ENCODE measurements at regions not wholly inside any gene's neighbourhood (a gene's known extent, or its start where the extent isn't known, plus 50 kb on each side); places are given as distances from the start of the nearest gene placed in this dataset.
"Not testable (repeated sequence)": the region's sequence is repeated elsewhere in the genome, so short reads cannot be mapped to it uniquely, and the experiment has no call there.

DNA sequence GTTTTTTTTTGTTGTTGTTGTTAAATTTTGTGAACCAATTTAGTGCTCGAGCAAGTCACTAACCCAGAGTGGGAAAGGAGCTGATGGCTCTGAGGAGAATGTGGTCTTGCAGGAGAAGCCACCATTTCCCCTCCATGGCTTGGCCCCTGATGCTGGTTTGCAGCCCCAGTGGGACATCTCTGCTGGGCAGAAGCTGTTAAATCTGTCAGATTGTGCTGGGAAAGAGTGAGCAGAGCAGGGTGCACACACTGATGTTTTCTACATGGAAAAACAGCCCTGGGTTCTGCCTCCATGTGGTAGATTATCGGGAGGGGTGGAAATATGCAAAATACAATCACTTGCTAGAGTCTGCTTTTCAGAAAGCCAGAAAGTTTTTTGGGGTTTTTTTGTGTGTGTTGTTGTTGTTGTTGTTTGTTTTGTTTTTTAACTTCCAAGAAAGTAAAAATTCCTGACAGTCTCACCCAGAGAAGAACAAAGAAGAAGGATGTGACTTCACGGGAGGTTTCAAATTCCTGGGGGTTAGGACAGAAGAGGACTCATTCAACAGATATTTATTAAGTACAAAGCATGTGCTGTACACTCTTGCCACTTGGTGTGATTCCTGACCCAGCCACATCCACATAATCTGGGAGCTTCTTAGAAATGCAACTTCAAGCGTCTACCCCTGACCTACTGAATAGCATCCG, 133.7 kb downstream of the FOXB1 start:
- no peak for DNase-seq (ENCODE audit: low spot score)

DNA sequence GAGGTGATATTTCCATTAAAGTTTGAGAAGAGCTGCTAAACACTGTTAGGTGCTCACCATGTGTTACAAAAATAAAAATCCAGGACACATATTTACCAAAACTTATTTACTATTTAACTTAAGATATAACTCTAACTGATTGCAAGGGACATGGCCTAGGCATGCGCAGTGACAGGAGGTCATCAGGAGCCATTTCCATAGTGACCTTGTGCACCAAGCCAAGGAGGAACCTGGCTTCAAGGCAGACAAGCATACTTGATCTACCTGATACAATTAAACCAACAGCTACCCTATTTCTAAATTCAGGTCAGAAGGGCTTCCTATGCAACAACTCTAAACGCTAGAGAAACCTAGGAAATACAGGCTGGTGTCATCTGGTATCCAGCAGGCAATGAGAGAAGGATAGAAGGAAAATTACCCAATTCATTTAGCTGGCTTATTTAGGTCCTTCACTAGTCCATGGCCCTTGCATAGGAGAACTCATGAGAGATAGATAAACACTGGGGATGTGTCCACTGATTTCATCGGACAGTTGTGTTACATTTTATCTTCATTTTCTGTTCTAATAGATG, 134.4 kb downstream of the FOXB1 start:
- no peak for DNase-seq (ENCODE audit: low spot score)

DNA sequence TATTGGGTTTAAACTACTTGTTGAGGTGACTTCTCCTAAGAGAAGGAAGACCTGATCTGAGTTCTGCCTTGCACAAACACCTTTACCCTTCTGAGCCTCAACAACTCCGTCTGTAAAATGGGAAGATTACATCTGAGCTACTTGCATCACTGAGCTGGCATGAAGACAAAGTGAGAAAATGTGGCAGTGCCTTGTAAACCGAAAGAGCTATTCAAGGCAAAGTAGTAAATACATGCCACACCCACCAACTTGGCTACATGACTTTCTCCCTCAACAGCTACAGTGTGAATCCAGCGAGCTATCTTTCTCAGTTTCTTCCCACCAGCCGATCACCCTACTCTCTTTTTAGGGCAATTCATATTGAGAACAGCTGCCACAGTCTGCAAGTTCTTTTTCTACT, 148.3 kb downstream of the FOXB1 start:
- no peak for DNase-seq (ENCODE audit: low spot score)

DNA sequence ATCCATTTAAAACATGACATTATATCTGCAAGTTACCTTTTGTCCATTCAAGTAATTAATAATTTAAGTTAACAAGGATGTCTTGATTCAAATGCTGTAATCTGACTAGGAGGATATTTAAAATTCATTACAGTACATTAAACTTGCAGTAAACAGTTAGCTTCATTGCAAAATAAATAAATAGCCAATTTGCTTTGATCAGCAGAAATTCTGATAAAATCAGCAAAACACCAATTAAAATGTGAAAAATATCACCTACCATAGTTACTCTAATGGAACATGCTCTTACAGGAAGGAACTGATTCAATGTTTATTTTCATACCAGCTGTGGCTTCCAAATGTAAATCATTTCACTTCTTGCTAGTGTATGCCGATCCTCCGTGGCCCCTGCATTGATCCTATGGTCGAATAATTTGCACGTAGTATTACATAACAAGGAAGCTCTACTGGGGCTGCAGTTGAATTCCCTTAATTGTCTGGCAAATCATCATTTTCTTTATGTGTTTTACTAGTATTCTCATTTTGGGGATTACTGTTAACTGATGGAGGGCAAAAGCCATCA, 150.7 kb downstream of the FOXB1 start:
- DNase-seq (ENCODE audit: low spot score), result no peak

DNA sequence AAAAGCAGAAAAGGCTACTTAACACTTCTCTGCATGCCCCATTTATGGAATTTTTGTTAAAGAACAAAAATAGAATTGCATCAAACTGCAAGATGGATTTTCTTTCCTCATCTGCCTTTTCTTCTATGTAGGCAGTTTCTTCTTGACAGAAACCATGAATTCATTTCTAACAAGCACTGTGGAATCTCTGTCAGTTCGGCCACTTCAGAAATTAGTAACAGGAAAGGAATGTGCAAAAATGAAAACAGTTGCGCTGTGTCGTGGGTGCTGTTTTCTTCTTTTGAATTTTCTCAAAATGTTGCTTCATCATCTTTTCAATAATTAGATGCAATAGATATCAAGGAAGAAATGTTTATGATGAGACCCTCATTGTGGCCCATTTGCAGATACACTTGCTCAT, 151.6 kb downstream of the FOXB1 start:
- no peak for DNase-seq (ENCODE audit: low spot score)

DNA sequence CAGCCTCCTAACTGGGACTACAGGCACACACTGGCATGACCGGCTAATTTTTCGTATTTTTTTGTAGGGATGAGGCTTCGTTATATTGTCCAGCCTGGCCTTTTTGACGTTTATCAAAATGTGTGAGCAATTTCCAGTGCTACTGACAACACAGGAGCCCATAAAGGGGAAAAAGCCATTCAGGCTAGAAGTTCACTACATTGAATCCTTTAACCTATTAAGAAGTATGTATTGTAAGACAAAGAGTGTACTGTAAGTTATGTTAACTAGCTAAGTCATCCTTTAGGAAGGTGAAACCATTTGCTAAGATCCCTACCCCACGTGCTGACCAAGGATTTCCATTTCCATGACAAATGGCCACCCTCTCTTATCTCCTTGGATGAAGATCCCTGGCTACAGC, 156.8 kb downstream of the FOXB1 start:
- DNase-seq (ENCODE audit: low spot score), result no peak

DNA sequence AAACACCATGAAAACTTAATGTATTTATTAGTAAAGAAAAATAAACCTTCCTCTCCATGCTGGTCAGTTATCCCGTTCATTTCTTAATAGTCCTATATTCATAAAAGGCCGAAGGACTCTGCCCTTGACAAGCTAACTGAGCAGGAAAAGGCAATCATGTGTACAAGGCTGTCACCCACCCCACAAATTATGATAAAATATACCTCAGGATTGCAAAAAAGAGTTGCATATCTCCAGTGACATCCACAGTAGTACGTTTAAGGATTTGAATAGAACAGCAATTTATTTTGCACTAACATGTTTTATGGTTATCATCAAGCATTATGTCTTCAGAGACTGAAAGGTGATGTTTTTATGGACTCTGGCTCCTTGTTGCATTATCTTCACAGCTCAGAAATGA, 157.6 kb downstream of the FOXB1 start:
- DNase-seq (ENCODE audit: low spot score), result no peak

DNA sequence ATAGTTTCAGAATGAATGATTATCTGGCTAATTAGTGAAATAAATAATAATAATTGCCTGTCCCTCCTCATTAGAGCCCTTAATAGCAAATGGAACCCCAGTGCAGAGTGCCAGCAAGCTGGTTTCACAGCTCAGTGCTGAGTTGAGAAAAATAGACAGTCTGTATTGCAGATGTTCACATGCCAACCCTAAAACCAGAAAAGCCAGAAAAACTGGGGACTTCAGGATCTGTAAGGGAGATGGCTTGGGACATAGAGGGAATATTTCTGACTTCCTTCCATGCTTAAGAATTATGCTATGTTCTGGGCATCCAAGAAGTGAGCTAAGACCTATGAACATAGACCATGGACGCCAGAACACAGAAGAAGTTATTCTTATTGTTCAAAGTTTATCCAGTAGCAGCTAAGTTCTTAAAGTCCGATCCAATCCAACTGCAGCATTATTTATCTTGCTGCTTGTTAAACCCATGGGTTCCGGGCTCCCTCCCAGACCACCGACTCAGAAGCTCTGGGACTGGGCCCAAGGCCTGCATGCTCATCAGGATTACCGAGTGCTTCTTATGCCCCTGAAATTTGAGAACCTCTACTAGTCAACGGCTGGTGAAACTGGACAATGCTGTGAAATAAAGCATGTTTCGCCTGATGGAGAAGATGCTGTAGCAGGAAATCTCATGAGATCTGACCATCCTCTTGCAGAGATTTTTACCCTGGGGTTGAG, 158.3 kb downstream of the FOXB1 start:
- no peak for DNase-seq (ENCODE audit: low spot score)

DNA sequence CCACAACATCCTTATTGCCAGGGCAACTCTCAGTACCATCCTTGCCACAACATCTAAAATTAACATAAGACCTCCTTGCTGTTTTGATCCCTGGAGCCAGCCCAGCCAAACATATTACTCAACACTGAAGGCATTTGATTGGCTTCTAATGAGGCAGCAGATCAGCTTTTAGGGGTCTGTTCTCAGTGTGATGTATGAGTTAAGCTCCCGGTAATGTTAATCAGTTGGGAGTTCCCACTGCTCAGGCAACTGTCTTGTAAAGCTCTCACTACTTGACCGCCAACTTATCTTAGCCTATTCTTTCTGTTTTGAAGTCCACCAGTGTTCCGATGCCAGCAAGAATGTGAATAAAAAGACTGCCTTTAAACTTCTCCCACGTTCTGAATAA, 158.9 kb downstream of the FOXB1 start:
- DNase-seq (ENCODE audit: low spot score), result no peak

DNA sequence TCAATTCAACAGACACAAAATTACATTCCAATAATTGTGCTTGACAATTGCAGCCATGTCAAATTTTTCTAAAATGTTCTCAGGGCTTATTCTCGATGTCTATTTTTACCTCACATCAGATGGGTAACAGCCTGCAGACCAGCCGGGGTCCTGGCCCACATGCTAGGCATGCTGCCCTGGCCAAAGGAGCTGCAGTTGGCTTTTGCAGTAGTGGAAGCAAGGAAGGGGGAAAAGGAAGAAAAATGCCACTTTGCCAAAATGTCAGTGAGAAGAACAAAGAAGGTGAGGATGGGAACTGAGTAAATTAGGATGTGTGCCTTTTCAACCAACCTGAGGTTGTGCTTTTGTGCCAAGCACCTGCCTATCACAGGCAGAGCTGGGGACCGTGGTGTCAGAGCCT, 161.0 kb downstream of the FOXB1 start:
- no peak for DNase-seq (ENCODE audit: low spot score)

DNA sequence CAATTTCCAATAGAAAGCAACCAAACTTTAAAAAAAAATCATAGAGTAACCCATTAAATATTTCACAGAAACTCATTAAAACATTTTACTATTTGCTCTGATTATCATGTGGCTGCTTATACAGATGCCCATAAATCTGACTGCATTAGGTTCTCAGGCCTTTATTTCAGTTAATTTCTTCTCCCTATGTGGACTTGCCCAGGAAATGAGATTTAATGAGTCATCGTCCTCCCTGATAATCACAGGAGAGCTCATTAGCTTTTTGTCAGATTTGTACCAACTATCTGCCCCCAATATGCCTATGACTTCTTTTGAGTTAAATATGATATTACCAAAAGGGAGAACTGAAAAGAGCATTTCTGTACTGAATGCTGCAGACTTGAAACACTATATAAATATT, 168.0 kb downstream of the FOXB1 start:
- no peak for DNase-seq (ENCODE audit: low spot score)

DNA sequence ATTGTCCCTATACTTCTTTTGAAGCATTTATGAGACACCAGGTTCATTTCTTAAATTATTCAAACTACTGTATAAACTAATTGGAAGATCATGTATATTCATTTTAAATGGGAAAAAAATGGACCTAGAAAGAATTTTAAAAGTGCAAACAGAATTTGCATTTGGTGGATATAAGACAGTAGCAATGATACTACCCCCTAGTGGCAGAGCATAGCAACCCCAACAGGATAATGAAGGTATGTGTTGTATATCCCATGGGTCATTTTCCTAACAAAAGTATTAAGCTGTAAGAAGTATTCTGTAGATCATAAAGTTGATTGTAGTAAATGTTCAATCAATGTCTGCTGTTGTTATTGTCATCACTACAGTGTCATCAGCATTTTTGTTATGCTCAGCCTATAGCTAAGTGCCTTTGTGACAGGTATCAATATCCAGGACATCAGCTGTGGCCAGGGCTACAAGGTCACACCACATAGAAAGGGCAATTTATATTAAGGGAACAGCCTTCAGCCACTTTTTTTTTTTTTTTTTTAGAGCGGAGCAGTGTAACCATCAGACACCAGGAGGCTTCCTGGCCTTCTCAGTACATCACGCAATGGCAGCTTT, 175.8 kb downstream of the FOXB1 start:
- DNase-seq (ENCODE audit: low spot score), result peak; percentile 17

DNA sequence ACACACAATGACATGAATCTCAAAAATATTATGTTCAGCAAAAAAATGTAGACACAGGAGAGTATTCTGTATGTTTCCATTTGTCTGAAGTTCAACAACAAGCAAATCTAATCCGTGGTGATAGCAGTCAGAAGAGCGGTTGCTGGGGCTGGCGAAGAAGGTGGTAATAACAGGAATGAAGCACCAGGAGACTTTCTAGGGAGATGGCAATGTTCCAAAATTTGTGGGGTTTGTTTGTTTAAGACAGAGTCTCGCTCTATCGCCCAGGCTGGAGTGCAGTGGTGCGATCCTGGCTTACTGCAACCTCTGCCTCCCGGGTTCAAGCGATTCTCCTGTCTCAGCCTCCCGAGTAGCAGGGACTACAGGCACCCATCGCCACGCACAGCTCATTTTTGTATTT, 177.8 kb downstream of the FOXB1 start:
- DNase-seq (ENCODE audit: low spot score), result not testable (repeated sequence)

DNA sequence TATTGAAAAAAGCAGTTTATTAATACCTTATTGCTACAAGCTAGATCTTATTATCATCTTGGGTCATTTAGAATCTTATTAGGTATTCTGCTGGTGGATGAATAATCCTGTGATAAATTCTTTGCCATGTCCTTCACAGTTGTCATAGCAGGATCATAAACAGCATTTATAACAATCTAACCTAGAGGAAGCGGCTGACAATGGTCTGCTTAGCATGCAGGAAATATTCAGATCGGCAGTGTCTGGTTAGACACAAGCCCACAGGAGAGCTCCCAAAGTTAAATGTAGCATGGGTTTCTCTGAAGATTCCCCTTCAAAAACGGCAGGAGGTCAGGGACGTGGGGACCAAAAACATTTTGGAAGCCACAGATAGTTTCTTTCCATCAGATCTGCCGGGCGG, 179.3 kb downstream of the FOXB1 start:
- DNase-seq (ENCODE audit: low spot score), result no peak

DNA sequence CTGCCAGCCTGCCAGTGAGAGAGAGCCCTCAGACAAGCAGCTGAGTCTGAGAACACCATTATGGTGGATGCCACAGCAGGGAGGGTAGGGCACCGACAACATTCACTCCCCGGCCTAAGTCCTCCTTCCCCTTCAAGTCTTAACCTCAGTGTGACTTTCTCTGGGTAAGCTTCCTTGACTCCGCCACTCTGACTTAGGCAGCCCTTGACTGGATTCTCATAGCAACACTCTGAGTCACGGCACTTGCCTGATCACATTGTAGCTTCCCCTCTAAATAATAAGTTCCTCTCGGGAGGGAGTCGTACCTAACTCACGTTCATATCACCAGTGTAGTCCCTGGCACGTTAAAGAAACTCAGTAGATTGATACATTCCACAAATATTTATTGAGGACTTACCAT, 180.5 kb downstream of the FOXB1 start:
- no peak for DNase-seq (ENCODE audit: low spot score)

DNA sequence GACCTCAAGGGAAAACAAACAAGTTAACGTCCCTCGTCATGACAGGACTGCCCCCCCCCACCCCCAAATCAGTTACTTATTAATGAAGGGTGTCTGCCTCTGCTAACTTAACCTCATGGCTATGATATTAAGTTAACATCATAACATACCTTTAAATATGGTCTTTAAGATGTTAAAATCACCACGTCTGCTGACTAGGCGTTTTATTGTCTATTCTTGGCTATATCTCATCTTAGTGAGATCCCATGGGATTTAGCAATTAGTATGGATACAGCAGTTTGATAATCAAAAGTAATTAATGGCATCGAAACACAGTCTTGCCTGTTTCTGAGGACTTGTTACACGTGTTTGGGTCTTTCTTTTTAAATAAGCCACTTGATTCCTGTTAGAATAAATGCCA, 186.9 kb downstream of the FOXB1 start:
- DNase-seq (ENCODE audit: low spot score), result no peak

DNA sequence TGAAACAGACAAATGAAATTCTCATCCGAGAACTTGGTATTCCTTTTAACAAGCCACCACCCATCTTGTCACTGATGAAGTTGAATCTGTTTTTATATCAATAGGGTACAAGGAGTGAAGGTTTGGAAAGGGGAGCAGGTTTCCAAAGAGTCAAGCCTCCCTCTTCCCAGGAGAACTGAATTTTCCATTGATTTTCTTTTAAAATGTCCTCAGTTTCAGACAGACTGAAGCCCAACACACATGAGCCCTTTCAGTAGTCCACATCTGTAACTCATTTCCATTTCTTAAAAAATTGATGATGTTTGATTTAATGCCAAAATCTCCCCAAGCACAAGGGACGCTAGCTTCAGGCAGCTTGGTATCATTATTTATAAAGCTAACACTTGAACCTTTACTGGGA, 187.7 kb downstream of the FOXB1 start:
- no peak for DNase-seq (ENCODE audit: low spot score)

DNA sequence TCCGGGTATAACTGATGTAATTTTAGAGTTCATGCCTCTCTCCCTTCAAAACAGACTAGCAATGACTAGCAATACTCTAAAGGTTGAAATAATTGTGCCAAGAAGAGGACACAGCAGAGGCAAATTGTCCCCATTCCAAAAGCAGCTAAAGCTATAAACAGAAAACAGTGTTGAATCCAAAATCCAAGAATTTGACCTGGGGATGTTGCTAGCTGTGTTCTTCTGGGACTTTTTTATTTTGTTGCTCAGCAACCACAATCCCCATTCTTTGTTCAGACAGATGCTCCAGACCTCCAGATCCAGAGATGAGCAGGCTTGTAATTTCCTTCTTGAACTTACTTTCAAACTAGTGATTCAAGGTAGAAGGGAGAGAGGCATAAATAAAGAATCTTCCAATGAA, 191.5 kb downstream of the FOXB1 start:
- DNase-seq (ENCODE audit: low spot score), result no peak

DNA sequence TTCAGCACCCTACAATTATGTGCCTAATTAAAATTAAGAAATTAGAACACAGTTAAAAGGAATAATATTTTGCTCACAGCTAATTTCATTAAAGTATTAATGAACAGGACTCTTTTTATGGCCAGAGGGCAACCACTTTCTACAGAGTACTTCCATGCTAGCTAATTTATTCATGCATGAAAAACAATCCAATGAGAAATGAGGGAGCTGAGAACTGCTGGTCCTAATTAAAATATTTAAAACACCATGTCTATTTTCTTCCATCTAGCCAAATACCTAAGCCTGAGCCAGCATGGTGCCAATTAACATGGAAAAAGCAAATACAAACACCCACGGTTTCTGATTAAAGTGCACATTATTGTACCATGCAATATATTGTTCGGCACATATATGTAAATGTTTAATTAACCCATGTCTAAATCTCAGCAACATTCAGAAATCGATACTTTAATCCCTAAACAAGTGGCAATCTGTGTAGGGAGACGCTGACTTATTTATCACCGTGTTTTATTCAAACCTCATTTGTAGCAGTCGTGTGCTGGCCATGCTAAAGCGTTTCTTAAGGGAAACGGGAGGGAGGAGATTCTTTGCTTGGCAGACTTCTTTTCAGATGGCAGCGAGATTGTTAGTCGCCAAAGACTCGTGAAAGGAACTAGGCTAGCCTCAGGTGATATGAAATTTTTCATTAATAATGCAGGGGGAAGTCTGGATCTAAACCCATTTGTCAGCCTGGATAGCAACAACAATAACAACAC, 193.5 kb downstream of the ANXA2 start:
- DNase-seq (ENCODE audit: low spot score), result no peak

DNA sequence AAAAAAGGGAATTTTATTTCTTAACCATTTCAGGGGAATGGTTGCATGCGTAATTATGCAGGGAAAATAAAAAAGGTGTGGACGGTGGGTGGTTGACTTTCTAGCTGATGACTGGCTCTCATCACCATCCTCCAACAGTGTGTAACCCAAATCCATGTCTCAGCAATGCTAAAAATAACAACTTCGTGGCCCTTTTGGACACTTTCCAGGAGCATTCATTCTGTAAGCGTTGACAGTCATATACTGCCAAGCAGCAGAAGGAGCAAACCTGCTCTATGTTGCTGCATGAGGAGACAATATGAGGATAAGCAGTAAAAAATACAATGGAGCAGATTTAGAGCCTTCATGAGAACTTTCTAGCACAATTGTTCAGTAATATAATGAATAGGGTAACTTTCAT, 189.1 kb downstream of the ANXA2 start:
- no peak for DNase-seq (ENCODE audit: low spot score)

DNA sequence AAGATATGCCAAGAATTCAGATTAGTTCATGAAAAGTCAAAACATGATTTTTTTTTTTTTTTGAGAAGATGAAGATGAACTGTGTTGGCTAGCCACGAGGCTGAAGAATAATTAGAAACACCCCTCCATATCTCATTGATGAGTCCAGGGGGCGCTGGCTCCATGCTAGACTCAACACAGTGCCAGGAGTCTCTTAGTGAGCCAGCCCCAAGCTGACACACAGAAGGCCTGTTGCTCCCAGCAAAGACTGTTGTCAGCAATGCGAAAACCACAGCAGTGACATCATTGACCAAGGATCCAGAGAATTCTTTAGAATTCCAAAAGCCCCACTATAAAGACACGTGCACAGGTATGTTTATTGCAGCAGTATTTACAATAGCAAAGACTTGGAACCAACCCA, 185.2 kb downstream of the ANXA2 start:
- no peak for DNase-seq (ENCODE audit: low spot score)

DNA sequence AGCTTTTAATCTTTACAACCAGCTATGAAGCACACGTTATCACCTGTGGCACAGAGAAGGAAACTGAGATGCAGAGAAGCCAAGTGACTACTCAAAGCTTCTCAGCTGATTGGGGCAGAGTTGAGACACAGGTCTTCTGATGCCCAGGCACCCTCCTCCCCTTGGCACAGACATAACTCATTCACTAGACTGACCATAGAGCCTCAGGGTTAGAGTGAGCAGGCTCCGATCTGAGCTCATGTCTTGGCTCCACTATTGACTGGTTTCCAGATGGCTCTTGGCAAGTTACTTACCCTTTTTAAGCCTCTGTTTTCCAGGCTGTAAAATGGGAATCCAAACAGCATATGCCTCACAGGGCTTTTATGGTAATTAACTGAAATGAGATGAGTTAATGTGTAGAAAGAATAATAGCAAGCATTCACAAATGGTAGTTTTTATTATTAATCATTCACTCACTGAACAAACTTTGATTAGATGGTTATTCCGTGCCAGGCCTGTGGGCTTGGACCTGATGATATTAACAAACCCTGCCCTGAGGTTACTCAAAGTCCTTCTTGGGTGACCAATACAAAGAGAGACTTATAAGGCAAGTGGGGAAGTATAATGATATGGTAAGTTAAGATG, 184.3 kb downstream of the ANXA2 start:
- no peak for DNase-seq (ENCODE audit: low spot score)

Measured in hepatic stellate cell (primary cell).